Heart left ventricle (tissue), 16 donors: ENCODE measurements at regions not wholly inside any gene's neighbourhood (a gene's known extent, or its start where the extent isn't known, plus 50 kb on each side); places are given as distances from the start of the nearest gene placed in this dataset.

Experiments used
- ATAC-seq, 4 donors: fragments of 200-7000 bp; cut with Tn5 transposase; one replicate each; pipeline ENCODE4 v1.9.1; 2020 to 2022; ENCODE audit warnings: moderate library complexity in 4 of 4, mild to moderate bottlenecking in 3 of 4, moderate number of reproducible peaks in 1 of 4
- DNase-seq, 5 donors: peaks; one replicate each; pipeline ENCODE4 v3.0.0-alpha.2; 2020
- H3K27ac ChIP-seq, 12 donors: fragments of 200-600 bp; sonication (generic) in 4 of 12; one replicate each; pipeline versions ENCODE4 v1.5.0 to v1.8.0; 2016 to 2022; ENCODE audit warnings: mild to moderate bottlenecking in 2 of 12
- H3K27me3 ChIP-seq, 9 donors: fragments of 200-600 bp; sonication (generic) in 2 of 9; one replicate each; pipeline versions ENCODE4 v1.5.1 to v1.8.0; 2016 to 2022; ENCODE audit warnings: mild to moderate bottlenecking in 3 of 9
- H3K36me3 ChIP-seq, 9 donors: fragments of 200-600 bp; sonication (generic) in 2 of 9; one replicate each; pipeline versions ENCODE4 v1.5.0 to v1.8.0; 2018 to 2022; ENCODE audit warnings: mild to moderate bottlenecking in 2 of 9
- H3K4me1 ChIP-seq, 12 donors: fragments of 200-600 bp; sonication (generic) in 4 of 12; one replicate each; pipeline versions ENCODE4 v1.5.0 to v1.8.0; 2016 to 2022; ENCODE audit warnings: mild to moderate bottlenecking in 3 of 12
- H3K4me3 ChIP-seq, 12 donors: fragments of 200-600 bp; sonication (generic) in 4 of 12; one replicate each; pipeline versions ENCODE4 v1.5.0 to v1.8.0; 2017 to 2022; ENCODE audit warnings: mild to moderate bottlenecking in 9 of 12, moderate library complexity in 4 of 12
- H3K9me3 ChIP-seq, 12 donors: fragments of 200-600 bp; sonication (generic) in 4 of 12; one replicate each; pipeline versions ENCODE4 v1.5.0 to v1.8.0; 2016 to 2022; ENCODE audit warnings: mild to moderate bottlenecking in 1 of 12
- POLR2A ChIP-seq, 2 donors: fragments of 450-650 bp; IDR thresholded peaks; one replicate each; pipeline ENCODE4 v1.6.1; 2017; ENCODE audit warnings: antibody characterized with exemption in 2 of 2, mild to moderate bottlenecking in 2 of 2, moderate library complexity in 2 of 2
- WGBS, 4 donors: extraction: QIAGEN DNeasy Blood & Tissue Kit in 2 of 4; methylation state at CpG; one replicate each; pipeline versions ENCODE4 v1.1.5 to v1.1.7; 2013 to 2018; 5-methylcytosine and 5-hydroxymethylcytosine counted together
- intact Hi-C, 10 donors: fragments of 100-400 bp; cut with DNase I; formaldehyde crosslinking; loops; one replicate each; pipeline versions ENCODE4 v1.11.1 to v1.14.2; 2022
- TF ChIP-seq, protein P1 (sequence below), 12 donors: fragments of 200-600 bp; sonication (generic) in 4 of 12; IDR thresholded peaks; one replicate each; pipeline versions ENCODE4 v1.5.0 to v1.8.0; 2018 to 2022; ENCODE audit warnings: antibody characterized with exemption in 12 of 12, mild to moderate bottlenecking in 5 of 12
- donor health status: ischemic (EF 13 %, LVEDD 7.1; RV severe dilation, severe dysfunction).
- donor health status: healthy with polysubstance abuse.
- donor health status: DM: no; HTN: yes; CAD: no.
- donor health status: DM: no; HTN: no; CAD: no.
- donor health status: ischemic (EF 25% LVEDD 6.9; RV normal size, moderate dysfunction).
- donor health status: ischemic (EF 25% LVEDD 5.7; RV mildly dilated, moderate dysfunction).
- donor health status: healthy.
- donor health status: DM: yes; HTN: yes; CAD: no.
- donor health status: ischemic (EF 35%, LVEDD 5.7; RV mildly dilated, moderate dysfunction).
- donor health status: nonischemic (EF 11% LVEDD 7.7; RV severe dilation, severe dysfunction).
- donor health status: DM: yes; HTN: yes; CAD: no.
- donor health status: PGD.
- donor health status: ischemic (EF 29% LVEDD 5.4; RV normal size, mild dysfunction).
- donor health status: nonischemic (EF 23%, LVEDD 6.1; RV moderate dilation, normal function).

DNA sequence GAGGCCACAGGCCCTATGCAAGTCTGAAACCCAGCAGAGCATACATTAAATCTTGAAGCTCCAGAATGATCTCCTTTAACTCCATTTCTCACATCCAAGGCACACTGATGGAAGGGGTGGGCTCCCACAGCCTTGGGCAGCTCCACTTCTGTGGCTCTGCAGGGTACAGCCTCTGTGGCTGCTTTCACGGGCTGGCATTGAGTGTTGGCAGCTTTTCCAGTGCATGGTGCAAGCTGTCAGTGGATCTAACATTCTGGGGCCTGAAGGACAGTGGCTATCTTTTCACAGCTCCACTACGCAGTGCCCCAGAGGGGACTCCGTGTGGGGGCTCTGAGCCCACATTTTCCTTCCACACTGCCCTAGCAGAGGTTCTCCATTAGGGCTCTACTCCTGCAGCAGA lies 265.7 kb upstream of the MAGI2 start:
- Histone ChIP-seq H3K4me3 (no peak overlapping the region), H3K27me3 (no peaks in the 10 kb centered on the region), H3K27ac (no peak overlapping the region), H3K9me3 (no peaks in the 10 kb centered on the region), H3K4me1 (no peaks in the 10 kb centered on the region), H3K36me3 (no peaks in the 10 kb centered on the region)
- TF ChIP-seq, protein P1, sequence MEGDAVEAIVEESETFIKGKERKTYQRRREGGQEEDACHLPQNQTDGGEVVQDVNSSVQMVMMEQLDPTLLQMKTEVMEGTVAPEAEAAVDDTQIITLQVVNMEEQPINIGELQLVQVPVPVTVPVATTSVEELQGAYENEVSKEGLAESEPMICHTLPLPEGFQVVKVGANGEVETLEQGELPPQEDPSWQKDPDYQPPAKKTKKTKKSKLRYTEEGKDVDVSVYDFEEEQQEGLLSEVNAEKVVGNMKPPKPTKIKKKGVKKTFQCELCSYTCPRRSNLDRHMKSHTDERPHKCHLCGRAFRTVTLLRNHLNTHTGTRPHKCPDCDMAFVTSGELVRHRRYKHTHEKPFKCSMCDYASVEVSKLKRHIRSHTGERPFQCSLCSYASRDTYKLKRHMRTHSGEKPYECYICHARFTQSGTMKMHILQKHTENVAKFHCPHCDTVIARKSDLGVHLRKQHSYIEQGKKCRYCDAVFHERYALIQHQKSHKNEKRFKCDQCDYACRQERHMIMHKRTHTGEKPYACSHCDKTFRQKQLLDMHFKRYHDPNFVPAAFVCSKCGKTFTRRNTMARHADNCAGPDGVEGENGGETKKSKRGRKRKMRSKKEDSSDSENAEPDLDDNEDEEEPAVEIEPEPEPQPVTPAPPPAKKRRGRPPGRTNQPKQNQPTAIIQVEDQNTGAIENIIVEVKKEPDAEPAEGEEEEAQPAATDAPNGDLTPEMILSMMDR (IDR thresholded peaks at IDR 0.05): no peak
- no peak for TF ChIP-seq POLR2A (IDR thresholded peaks at IDR 0.05)
- 48 to 64% (median 54%) methylated on average over 2 to 3 of the region's 3 CpGs for WGBS, 4 donors
- ATAC-seq (peak in 3 of 4 donors; percentile 39 to 65 (median 63)), DNase-seq (peak in 4 of 5 donors; percentile 15 to 46 (median 28))
- intact Hi-C loops: no loop called here

DNA sequence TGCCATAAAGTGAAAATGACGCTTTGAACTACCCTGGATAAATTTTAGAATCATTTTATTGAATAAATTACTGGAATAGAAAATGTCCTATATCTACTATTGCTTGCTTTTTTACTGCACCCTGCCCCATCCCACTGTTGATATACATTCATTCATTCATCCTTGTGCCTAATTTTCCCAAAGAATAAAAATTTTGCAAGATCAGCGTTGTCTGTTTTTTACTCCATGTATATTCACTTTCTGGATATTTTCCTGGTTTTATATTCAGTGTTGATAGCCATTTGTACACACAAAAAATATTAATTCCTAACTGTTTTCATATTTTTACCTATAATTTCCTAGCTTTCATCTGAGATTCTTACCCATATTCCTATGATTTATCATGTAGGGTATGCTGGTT lies 262.9 kb upstream of the MAGI2 start:
- intact Hi-C loops: no loop called here
- no peak overlapping the region for H3K27ac ChIP-seq
- no peaks in the 10 kb centered on the region for H3K36me3 ChIP-seq
- no peaks in the 10 kb centered on the region for H3K27me3 ChIP-seq
- WGBS, 4 donors: 89 to 92% (median 90%) methylated on average over 2 of the region's 2 CpGs
- H3K4me1 ChIP-seq: no peaks in the 10 kb centered on the region
- DNase-seq (no peak), ATAC-seq (no peak)
- no peak overlapping the region for H3K4me3 ChIP-seq
- no peaks in the 10 kb centered on the region for H3K9me3 ChIP-seq
- TF ChIP-seq, protein P1 (IDR thresholded peaks at IDR 0.05): no peak
- no peak for TF ChIP-seq POLR2A (IDR thresholded peaks at IDR 0.05)

DNA sequence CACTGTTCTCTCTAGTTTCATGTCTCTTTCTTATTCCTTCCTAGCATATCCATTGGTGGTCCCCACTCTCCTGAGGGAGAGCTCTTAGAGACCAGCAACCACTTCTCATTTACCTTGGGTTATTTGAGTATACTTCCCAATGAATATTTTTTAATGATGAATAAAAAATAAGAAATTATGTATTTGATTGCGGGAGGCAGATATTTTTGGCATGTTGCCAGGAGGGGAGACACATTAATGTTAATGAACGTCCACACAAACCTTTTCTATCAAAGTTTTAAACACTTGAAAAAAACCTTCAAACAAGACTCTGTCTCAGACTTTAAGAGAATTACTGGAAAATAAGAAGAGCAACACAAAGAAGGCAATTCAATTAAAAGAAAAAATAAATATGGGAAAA lies 260.6 kb upstream of the MAGI2 start:
- TF ChIP-seq, protein P1 (IDR thresholded peaks at IDR 0.05): no peak
- no peak for TF ChIP-seq POLR2A (IDR thresholded peaks at IDR 0.05)
- no peak for DNase-seq
- ATAC-seq: no peak
- Histone ChIP-seq H3K4me1 (no peaks in the 10 kb centered on the region), H3K36me3 (no peaks in the 10 kb centered on the region), H3K27ac (no peak overlapping the region), H3K4me3 (no peak overlapping the region), H3K9me3 (no peaks in the 10 kb centered on the region), H3K27me3 (no peaks in the 10 kb centered on the region)
- WGBS, 4 donors: 70 to 82% (median 78%) methylated on average over 2 of the region's 2 CpGs
- intact Hi-C loops: no loop called here

DNA sequence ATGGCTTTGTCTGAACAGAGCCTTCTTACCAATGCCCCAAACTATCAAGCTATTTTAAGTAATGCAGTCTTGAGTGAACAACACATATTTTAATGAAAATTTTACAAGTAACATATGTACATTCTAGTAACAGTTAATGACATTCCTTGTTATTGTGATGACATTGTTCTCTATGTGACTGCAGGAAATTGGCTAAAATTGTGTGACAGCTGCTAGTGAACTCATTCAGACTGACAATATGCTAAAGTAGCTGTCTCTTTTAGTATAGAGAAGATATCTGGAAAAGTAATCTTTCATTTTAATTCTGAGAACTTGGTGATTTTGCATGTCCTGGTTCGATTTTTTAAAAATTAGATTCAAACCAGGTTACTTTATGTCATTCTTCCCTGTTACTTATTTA lies 259.8 kb upstream of the MAGI2 start:
- WGBS, 4 donors: 43 to 68% (median 47%) methylated on average over 1 of the region's 1 CpG
- Histone ChIP-seq H3K36me3 (no peaks in the 10 kb centered on the region), H3K4me1 (no peaks in the 10 kb centered on the region), H3K4me3 (no peak overlapping the region), H3K27ac (no peak overlapping the region), H3K9me3 (no peaks in the 10 kb centered on the region), H3K27me3 (no peaks in the 10 kb centered on the region)
- ATAC-seq (no peak), DNase-seq (no peak)
- TF ChIP-seq, protein P1 (IDR thresholded peaks at IDR 0.05): no peak
- no peak for TF ChIP-seq POLR2A (IDR thresholded peaks at IDR 0.05)
- intact Hi-C loops: no loop called here
